Psoas muscle (tissue), 7 donors: ENCODE measurements at regions not wholly inside any gene's neighbourhood (a gene's known extent, or its start where the extent isn't known, plus 50 kb on each side); places are given as distances from the start of the nearest gene placed in this dataset.

Experiments used
- ATAC-seq, 4 donors: fragments of 200-7000 bp; cut with Tn5 transposase; one replicate each; pipeline ENCODE4 v1.9.1; 2020; ENCODE audit warnings: moderate library complexity in 3 of 4, mild to moderate bottlenecking in 2 of 4
- DNase-seq, 2 donors: peaks; one replicate each; pipeline ENCODE4 v3.0.0-alpha.2; 2020
- H3K27ac ChIP-seq: fragments of 200-600 bp; one replicate; pipeline ENCODE4 v1.8.0; 2022
- H3K27me3 ChIP-seq, 3 donors: fragments of 200-600 bp in 1 of 3; one replicate each; pipeline versions ENCODE4 v1.6.1 to v1.8.0; 2013 to 2022; ENCODE audit warnings: low read length in 2 of 3, mild to moderate bottlenecking in 2 of 3, moderate library complexity in 1 of 3; ENCODE audit not compliant: insufficient read depth in 3 of 3
- H3K36me3 ChIP-seq, 2 donors: fragments of 200-600 bp in 1 of 2; one replicate each; pipeline versions ENCODE4 v1.6.1 to v1.8.0; 2013 to 2022; ENCODE audit warnings: low read depth in 1 of 2, mild to moderate bottlenecking in 1 of 2, moderate library complexity in 1 of 2; ENCODE audit not compliant: insufficient read depth in 1 of 2
- H3K4me1 ChIP-seq: fragments of 200-600 bp; one replicate; pipeline ENCODE4 v1.8.0; 2022
- H3K4me3 ChIP-seq: fragments of 200-600 bp; one replicate; pipeline ENCODE4 v1.8.0; 2022; ENCODE audit warnings: mild to moderate bottlenecking
- H3K9me3 ChIP-seq: fragments of 200-600 bp; one replicate; pipeline ENCODE4 v1.8.0; 2022
- CTCF ChIP-seq: fragments of 200-600 bp; IDR thresholded peaks from one replicate; pipeline ENCODE4 v1.8.0; 2022; ENCODE audit warnings: antibody characterized with exemption
- WGBS, 3 donors: extraction: QIAGEN DNeasy Blood & Tissue Kit; methylation state at CpG; one replicate each; pipeline versions ENCODE4 v1.1.6 to v1.1.7; 2013; 5-methylcytosine and 5-hydroxymethylcytosine counted together
- intact Hi-C, 2 donors: fragments of 100-400 bp; cut with DNase I; formaldehyde crosslinking; loops; one replicate each; pipeline versions ENCODE4 v1.11.0 to v1.14.2; 2022
- donor health status: healthy with polysubstance abuse.
- donor health status: DM: no; HTN: no; CAD: no; lungs with moderate emphysema.
- donor health status: Bipolar disorder and iron deficiency.
- donor health status: healthy.
- donor health status: DM: yes; HTN: yes; CAD: no.
- donor health status: DM: no; HTN: no; CAD: no.
- donor health status: DM: yes; HTN: yes; CAD: no.

- no peak for TF ChIP-seq CTCF
- ATAC-seq (no peak), DNase-seq (no peak)
- intact Hi-C loops: no loop called here
- Histone ChIP-seq H3K4me1 (no peaks in the 10 kb centered on the region), H3K9me3 (no peaks in the 10 kb centered on the region), H3K4me3 (no peak overlapping the region), H3K27ac (no peak overlapping the region), H3K36me3 (no peaks in the 10 kb centered on the region), H3K27me3 (no peaks in the 10 kb centered on the region)
- 74 to 89% (median 85%) methylated on average over 1 of the region's 1 CpG for WGBS, 3 donors
Measured at GRCh38 chr4:19135895-19136633, 1114.5 kb upstream of the LCORL start.

- 57 to 61% (median 59%) methylated on average over 3 of the region's 3 CpGs for WGBS, 3 donors
- Histone ChIP-seq H3K4me1 (no peaks in the 10 kb centered on the region), H3K9me3 (no peaks in the 10 kb centered on the region), H3K36me3 (no peaks in the 10 kb centered on the region), H3K4me3 (no peak overlapping the region), H3K27ac (no peak overlapping the region), H3K27me3 (no peaks in the 10 kb centered on the region)
- intact Hi-C loops: no loop called here
- no peak for TF ChIP-seq CTCF
- ATAC-seq (no peak), DNase-seq (no peak)
Measured at GRCh38 chr4:19134685-19135084, 1113.1 kb upstream of the LCORL start.

- WGBS, 3 donors: 56 to 81% (median 58%) methylated on average over 1 of the region's 1 CpG
- Histone ChIP-seq H3K9me3 (no peaks in the 10 kb centered on the region), H3K4me1 (no peaks in the 10 kb centered on the region), H3K36me3 (no peaks in the 10 kb centered on the region), H3K4me3 (no peak overlapping the region), H3K27me3 (no peaks in the 10 kb centered on the region), H3K27ac (no peak overlapping the region)
- TF ChIP-seq CTCF: no peak
- DNase-seq: no peak
- no peak for ATAC-seq
- intact Hi-C loops: no loop called here
Measured at GRCh38 chr4:19133315-19133714, 1111.8 kb upstream of the LCORL start.

- Histone ChIP-seq H3K27ac (no peak overlapping the region), H3K36me3 (no peaks in the 10 kb centered on the region), H3K27me3 (no peaks in the 10 kb centered on the region), H3K9me3 (no peaks in the 10 kb centered on the region), H3K4me3 (no peak overlapping the region), H3K4me1 (no peaks in the 10 kb centered on the region)
- DNase-seq (no peak), ATAC-seq (no peak)
- TF ChIP-seq CTCF: no peak
- intact Hi-C loops: no loop called here
Measured at GRCh38 chr4:19130866-19131265, 1109.3 kb upstream of the LCORL start.

- intact Hi-C loops: no loop called here
- Histone ChIP-seq H3K36me3 (no peaks in the 10 kb centered on the region), H3K4me1 (no peaks in the 10 kb centered on the region), H3K9me3 (no peaks in the 10 kb centered on the region), H3K27ac (no peak overlapping the region), H3K27me3 (no peaks in the 10 kb centered on the region), H3K4me3 (no peak overlapping the region)
- ATAC-seq (no peak), DNase-seq (no peak)
- 79 to 85% (median 84%) methylated on average over 1 of the region's 1 CpG for WGBS, 3 donors
- TF ChIP-seq CTCF: no peak
Measured at GRCh38 chr4:19128176-19128575, 1106.6 kb upstream of the LCORL start.
